Liver (tissue), 3 donors: ENCODE measurements at regions not wholly inside any gene's neighbourhood (a gene's known extent, or its start where the extent isn't known, plus 50 kb on each side); places are given as distances from the start of the nearest gene placed in this dataset.

ENCODE experiments used
- CTCF ChIP-seq: fragments of 150-350 bp; IDR thresholded peaks from 2 replicates; pipeline ENCODE4 v1.5.1; 2017; ENCODE audit warnings: improper control_type of control experiment, low read depth, low read length; ENCODE audit not compliant: missing input control
- EGR1 ChIP-seq, 2 donors: IDR thresholded peaks; 2 replicates each; pipeline ENCODE4 v1.6.1; 2016 to 2018; ENCODE audit warnings: antibody characterized with exemption in 2 of 2, low read depth in 2 of 2
- FOXA1 ChIP-seq: IDR thresholded peaks from 2 replicates; pipeline ENCODE4 v1.6.1; 2016; ENCODE audit warnings: antibody characterized with exemption
- FOXA2 ChIP-seq: IDR thresholded peaks from 2 replicates; pipeline ENCODE4 v1.6.1; 2016; ENCODE audit warnings: antibody characterized with exemption
- GABPA ChIP-seq, 2 donors: IDR thresholded peaks in 1 of 2; conservative IDR thresholded peaks in 1 of 2; 2 replicates each; pipeline ENCODE4 v1.6.1; 2016; ENCODE audit warnings: antibody characterized with exemption in 2 of 2, mild to moderate bottlenecking in 1 of 2, moderate library complexity in 1 of 2
- JUND ChIP-seq, 2 donors: IDR thresholded peaks; 2 replicates each; pipeline ENCODE4 v1.6.1; 2016; ENCODE audit warnings: antibody characterized with exemption in 2 of 2
- MAX ChIP-seq: IDR thresholded peaks from 2 replicates; pipeline ENCODE4 v1.6.1; 2016; ENCODE audit warnings: antibody characterized with exemption
- RAD21 ChIP-seq, 2 donors: IDR thresholded peaks; 2 replicates each; pipeline ENCODE4 v1.6.1; 2016; ENCODE audit warnings: antibody characterized with exemption in 2 of 2, mild to moderate bottlenecking in 2 of 2
- REST ChIP-seq: IDR thresholded peaks from 2 replicates; pipeline ENCODE4 v1.6.1; 2016; ENCODE audit warnings: antibody characterized with exemption, mild to moderate bottlenecking
- SP1 ChIP-seq: IDR thresholded peaks from 2 replicates; pipeline ENCODE4 v1.6.1; 2018; ENCODE audit warnings: antibody characterized with exemption, mild to moderate bottlenecking
- TAF1 ChIP-seq: conservative IDR thresholded peaks from 2 replicates; pipeline ENCODE4 v1.6.1; 2016; ENCODE audit warnings: antibody characterized with exemption, mild to moderate bottlenecking
- YY1 ChIP-seq: IDR thresholded peaks from 2 replicates; pipeline ENCODE4 v1.6.1; 2016; ENCODE audit warnings: antibody characterized with exemption, mild to moderate bottlenecking
- ZBTB33 ChIP-seq: IDR thresholded peaks from 2 replicates; pipeline ENCODE4 v1.6.1; 2016; ENCODE audit warnings: antibody characterized with exemption
- donor health status: healthy.
- donor health status: healthy.

GRCh38 chr15:92733090-92733933 is 77.7 kb upstream of the FAM174B start:
- TF ChIP-seq CTCF (no peak), GABPA (IDR thresholded peaks at IDR 0.05 in 1 of 2, conservative IDR thresholded peaks at IDR 0.05 in 1 of 2) (no peak), JUND (IDR thresholded peaks at IDR 0.05) (no peak), ZBTB33 (no peak), YY1 (no peak), SP1 (no peak), RAD21 (IDR thresholded peaks at IDR 0.05) (no peak), FOXA1 (no peak), REST (no peak), TAF1 (no peak), EGR1 (IDR thresholded peaks at IDR 0.05; ENCODE audit: low read depth in 2 of 2) (no peak), MAX (no peak), FOXA2 (no peak)
